OCI-LY3 (cell line): ENCODE measurements at regions not wholly inside any gene's neighbourhood (a gene's known extent, or its start where the extent isn't known, plus 50 kb on each side); places are given as distances from the start of the nearest gene placed in this dataset.

Experiments
- H2AFZ ChIP-seq: fragments of 200-600, 300-600 bp; shearing (Covaris generic); 2 replicates; pipeline ENCODE4 v1.6.0; 2014; ENCODE audit warnings: antibody characterized with exemption, low read depth, low read length
- H3K27ac ChIP-seq: fragments of 200-600, 300-600 bp; sonication (generic); 2 replicates; pipeline ENCODE4 v1.5.1; 2014; ENCODE audit warnings: mild to moderate bottlenecking, low read length, moderate library complexity, mixed read lengths
- H3K27me3 ChIP-seq: fragments of 200-600, 300-600 bp; sonication (generic); 2 replicates; pipeline ENCODE4 v1.6.1; 2014; ENCODE audit warnings: low read depth, low read length, mixed read lengths
- H3K36me3 ChIP-seq: fragments of 200-600, 300-600 bp; sonication (generic); replicated peaks from 2 replicates; pipeline ENCODE3; 2014; ENCODE audit warnings: low read depth, low read length, mixed read lengths
- H3K4me1 ChIP-seq: fragments of 300-600, 200-600 bp; sonication (generic); 2 replicates; pipeline ENCODE4 v1.6.1; 2014; ENCODE audit warnings: low read length, mixed read lengths
- H3K4me2 ChIP-seq: fragments of 200-600, 300-600 bp; sonication (generic); 2 replicates; pipeline ENCODE4 v1.6.1; 2014; ENCODE audit warnings: low read length, mixed read lengths
- H3K4me3 ChIP-seq: fragments of 300-600, 200-600 bp; sonication (generic); 2 replicates; pipeline ENCODE4 v1.5.1; 2014; ENCODE audit warnings: antibody characterized with exemption, mild to moderate bottlenecking, low read length, moderate library complexity
- H3K79me2 ChIP-seq: fragments of 300-600, 200-600 bp; shearing (Covaris generic); 2 replicates; pipeline ENCODE4 v1.6.1; 2014; ENCODE audit warnings: mild to moderate bottlenecking, low read length, mixed read lengths
- H3K9ac ChIP-seq: fragments of 300-600, 200-600 bp; shearing (Covaris generic); 2 replicates; pipeline ENCODE4 v1.6.0; 2014; ENCODE audit warnings: mild to moderate bottlenecking, low read length, moderate library complexity
- H3K9me3 ChIP-seq: fragments of 200-600, 300-600 bp; shearing (Covaris generic); 2 replicates; pipeline ENCODE4 v1.6.1; 2014; ENCODE audit warnings: low read length, mixed read lengths; ENCODE audit not compliant: insufficient read depth
- H4K20me1 ChIP-seq: fragments of 200-600, 300-600 bp; sonication (generic); 2 replicates; pipeline ENCODE4 v1.6.1; 2016; ENCODE audit warnings: low read length, mixed read lengths; ENCODE audit not compliant: insufficient read depth
- EZH2phosphoT487 ChIP-seq: fragments of 200-600 bp; shearing (Covaris generic); IDR thresholded peaks from 2 replicates; pipeline ENCODE4 v1.6.1; 2018; ENCODE audit warnings: antibody characterized with exemption, mixed run types, low read depth
- TF ChIP-seq, protein P1 (sequence below): fragments of 200-600, 300-600 bp; sonication (generic); IDR thresholded peaks from 2 replicates; pipeline ENCODE4 v1.5.1; 2014; ENCODE audit warnings: antibody characterized with exemption, low read length, low read depth

DNA sequence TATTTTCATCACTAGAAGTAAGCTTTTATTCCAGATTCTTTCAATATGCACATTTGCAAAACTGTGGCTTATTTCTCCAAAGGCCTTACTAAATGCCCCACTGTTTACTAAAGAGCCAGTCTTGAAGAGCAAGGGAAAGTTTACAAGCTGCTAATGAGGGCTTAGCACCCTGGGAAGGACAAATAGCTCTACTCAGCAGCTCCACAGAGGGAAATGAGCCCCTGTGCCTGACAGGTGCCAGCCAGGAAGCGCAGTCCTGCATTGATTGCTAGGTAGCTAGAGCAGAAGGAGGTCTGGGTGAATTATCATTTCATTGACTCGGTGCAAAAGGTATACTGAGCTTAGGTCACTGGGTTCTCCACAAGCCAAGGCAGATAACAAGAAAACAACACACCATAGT, 307.0 kb downstream of the SETD4 start:
- H3K4me1 ChIP-seq, result 0 out of 2 replicates have a peak, but pooled peaks cover 4% of the 10 kb centered on the region
- H4K20me1 ChIP-seq, result no peaks in the 10 kb centered on the region
- H3K9ac ChIP-seq, result no peak overlapping the region
- no peak overlapping the region for H3K4me3 ChIP-seq
- H2AFZ ChIP-seq, result no peak overlapping the region
- TF ChIP-seq EZH2phosphoT487, result no peak
- TF ChIP-seq, protein P1, sequence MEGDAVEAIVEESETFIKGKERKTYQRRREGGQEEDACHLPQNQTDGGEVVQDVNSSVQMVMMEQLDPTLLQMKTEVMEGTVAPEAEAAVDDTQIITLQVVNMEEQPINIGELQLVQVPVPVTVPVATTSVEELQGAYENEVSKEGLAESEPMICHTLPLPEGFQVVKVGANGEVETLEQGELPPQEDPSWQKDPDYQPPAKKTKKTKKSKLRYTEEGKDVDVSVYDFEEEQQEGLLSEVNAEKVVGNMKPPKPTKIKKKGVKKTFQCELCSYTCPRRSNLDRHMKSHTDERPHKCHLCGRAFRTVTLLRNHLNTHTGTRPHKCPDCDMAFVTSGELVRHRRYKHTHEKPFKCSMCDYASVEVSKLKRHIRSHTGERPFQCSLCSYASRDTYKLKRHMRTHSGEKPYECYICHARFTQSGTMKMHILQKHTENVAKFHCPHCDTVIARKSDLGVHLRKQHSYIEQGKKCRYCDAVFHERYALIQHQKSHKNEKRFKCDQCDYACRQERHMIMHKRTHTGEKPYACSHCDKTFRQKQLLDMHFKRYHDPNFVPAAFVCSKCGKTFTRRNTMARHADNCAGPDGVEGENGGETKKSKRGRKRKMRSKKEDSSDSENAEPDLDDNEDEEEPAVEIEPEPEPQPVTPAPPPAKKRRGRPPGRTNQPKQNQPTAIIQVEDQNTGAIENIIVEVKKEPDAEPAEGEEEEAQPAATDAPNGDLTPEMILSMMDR, result no peak
- H3K4me2 ChIP-seq, result no peak overlapping the region
- H3K27me3 ChIP-seq, result no peaks in the 10 kb centered on the region; the same call in 1 of the 2 replicates
- H3K27ac ChIP-seq, result no peak overlapping the region
- H3K36me3 ChIP-seq, result no peaks in the 10 kb centered on the region
- no peaks in the 10 kb centered on the region for H3K79me2 ChIP-seq
- no peaks in the 10 kb centered on the region for H3K9me3 ChIP-seq

DNA sequence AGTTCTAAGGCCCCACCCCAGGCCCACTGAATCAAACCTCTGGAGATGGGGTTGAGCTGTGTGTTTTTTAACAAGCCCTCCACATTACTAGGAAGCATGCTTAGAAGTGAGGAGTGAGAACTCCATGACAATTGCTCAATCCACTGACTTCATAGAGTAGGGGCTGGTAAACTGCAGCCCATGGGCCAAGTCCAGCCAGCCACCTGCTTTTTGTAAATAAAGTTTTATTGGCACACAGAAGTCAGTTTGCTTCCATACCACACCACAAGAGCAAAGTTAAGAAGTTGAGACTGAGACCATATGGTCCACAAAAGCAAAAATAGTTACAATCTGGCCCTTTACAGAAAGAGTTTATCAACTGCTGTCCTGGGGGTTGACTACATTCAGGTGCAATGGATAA, 309.2 kb downstream of the SETD4 start:
- H3K4me3 ChIP-seq, result no peak overlapping the region
- no peaks in the 10 kb centered on the region for H3K36me3 ChIP-seq
- H3K9me3 ChIP-seq, result no peaks in the 10 kb centered on the region
- no peak for TF ChIP-seq EZH2phosphoT487
- TF ChIP-seq, protein P1, result no peak
- H3K4me1 ChIP-seq, result 0 out of 2 replicates have a peak, but pooled peaks cover 4% of the 10 kb centered on the region
- no peaks in the 10 kb centered on the region for H4K20me1 ChIP-seq
- H3K79me2 ChIP-seq, result no peaks in the 10 kb centered on the region
- no peaks in the 10 kb centered on the region for H3K27me3 ChIP-seq
- H3K4me2 ChIP-seq, result no peak overlapping the region
- no peak overlapping the region for H3K9ac ChIP-seq
- H2AFZ ChIP-seq, result no peak overlapping the region
- no peak overlapping the region for H3K27ac ChIP-seq

DNA sequence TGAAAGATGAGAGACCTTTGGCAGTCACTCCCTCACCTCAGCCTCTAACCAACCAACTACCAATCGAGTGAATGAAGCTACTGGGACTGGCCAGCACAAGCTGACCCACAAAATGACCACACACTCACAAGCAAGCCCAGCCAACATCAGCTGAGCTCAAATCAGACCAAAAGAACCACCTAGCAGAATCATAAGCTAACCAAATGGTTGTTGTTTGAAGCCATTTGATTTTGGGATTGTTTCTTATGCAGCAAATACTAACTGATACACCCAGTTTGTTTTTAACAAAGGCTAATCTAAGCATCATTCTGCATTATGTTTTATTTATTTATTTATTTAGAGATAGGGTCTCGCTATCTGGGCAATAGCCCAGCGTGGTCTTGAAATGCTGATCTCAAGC, 310.4 kb downstream of the SETD4 start:
- H3K4me3 ChIP-seq, result no peak overlapping the region
- no peak overlapping the region for H3K27ac ChIP-seq
- TF ChIP-seq EZH2phosphoT487, result no peak
- TF ChIP-seq, protein P1, result no peak
- no peaks in the 10 kb centered on the region for H3K79me2 ChIP-seq
- H3K36me3 ChIP-seq, result no peaks in the 10 kb centered on the region
- no peak overlapping the region for H3K9ac ChIP-seq
- no peak overlapping the region for H3K4me2 ChIP-seq
- no peaks in the 10 kb centered on the region for H4K20me1 ChIP-seq
- H3K4me1 ChIP-seq, result peaks cover 10% of the 10 kb centered on the region
- no peak overlapping the region for H2AFZ ChIP-seq
- no peaks in the 10 kb centered on the region for H3K27me3 ChIP-seq
- no peaks in the 10 kb centered on the region for H3K9me3 ChIP-seq

DNA sequence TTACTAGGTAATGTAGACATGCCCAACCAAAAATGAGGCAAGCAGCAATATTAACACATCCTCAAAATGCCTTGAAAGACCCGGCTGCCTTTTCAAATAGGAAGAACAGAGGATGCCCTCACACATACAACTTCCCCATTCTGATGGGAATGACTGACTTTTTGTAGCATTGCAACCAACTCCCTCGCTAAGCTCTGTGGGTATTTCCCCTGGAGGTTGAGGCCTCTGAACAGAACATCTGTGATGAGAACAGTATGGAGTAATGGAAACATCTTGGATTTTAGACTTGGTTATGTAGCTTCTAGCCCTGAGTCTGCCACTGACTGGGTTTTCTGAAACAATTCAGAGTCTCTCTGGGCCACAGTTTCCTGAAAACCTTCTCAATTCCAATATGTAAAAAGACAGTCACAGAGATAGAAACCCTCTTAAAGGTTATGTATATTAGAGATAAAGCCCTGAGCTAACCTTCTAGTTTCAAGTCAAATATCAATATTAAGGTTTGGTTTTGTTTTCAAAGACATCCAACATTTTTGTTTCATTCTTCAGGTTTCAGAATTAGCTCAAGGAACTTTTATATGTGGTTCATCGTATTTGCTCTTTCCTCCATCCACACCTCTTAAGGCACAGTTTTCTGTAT, 311.5 kb downstream of the SETD4 start:
- Histone ChIP-seq H3K4me1 (peaks cover 10% of the 10 kb centered on the region), H3K9me3 (no peaks in the 10 kb centered on the region), H3K9ac (no peak overlapping the region), H3K36me3 (no peaks in the 10 kb centered on the region), H3K4me3 (no peak overlapping the region), H3K27ac (no peak overlapping the region), H3K4me2 (no peak overlapping the region), H3K79me2 (no peaks in the 10 kb centered on the region), H2AFZ (no peak overlapping the region), H4K20me1 (no peaks in the 10 kb centered on the region), H3K27me3 (no peaks in the 10 kb centered on the region)
- no peak for TF ChIP-seq EZH2phosphoT487
- TF ChIP-seq, protein P1, result no peak
